ENCODE measurements at regions not wholly inside any gene's neighbourhood (a gene's known extent, or its start where the extent isn't known, plus 50 kb on each side); places are given as distances from the start of the nearest gene placed in this dataset.

DNA sequence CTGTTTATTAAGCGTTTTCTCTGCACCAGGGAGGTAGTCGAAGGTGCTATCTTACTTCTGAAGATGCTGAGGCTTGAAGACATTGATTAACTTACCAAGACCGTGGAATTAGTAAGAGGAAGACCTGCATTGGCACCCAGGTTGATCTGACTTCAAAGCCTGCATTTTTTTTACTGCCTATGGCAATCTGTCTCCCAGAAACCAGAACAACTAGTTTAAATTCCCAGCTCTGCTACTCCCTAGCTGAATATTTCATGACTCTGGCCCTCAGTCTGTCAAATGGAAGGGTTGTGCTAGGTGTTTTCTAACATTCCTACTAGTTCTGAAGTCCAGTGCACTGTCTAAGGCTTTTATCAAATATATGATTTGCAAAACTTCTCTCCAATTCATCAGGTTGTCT, 52.0 kb upstream of the GRAMD1B start:
- TF ChIP-seq POLR2AphosphoS5 (IDR thresholded peaks at IDR 0.05; ENCODE audit: low read depth, low read length) (no peak), FOXP2 (optimal IDR thresholded peaks at IDR 0.05; ENCODE audit: borderline replicate concordance, extremely low read depth, extremely low read length, insufficient read depth) (no peak), SIN3A (IDR thresholded peaks at IDR 0.05; ENCODE audit: borderline replicate concordance, insufficient read depth, low read length) (no peak), TAF1 (IDR thresholded peaks at IDR 0.05; ENCODE audit: borderline replicate concordance, insufficient read depth, low read length) (no peak)
- TF ChIP-seq, protein P1, sequence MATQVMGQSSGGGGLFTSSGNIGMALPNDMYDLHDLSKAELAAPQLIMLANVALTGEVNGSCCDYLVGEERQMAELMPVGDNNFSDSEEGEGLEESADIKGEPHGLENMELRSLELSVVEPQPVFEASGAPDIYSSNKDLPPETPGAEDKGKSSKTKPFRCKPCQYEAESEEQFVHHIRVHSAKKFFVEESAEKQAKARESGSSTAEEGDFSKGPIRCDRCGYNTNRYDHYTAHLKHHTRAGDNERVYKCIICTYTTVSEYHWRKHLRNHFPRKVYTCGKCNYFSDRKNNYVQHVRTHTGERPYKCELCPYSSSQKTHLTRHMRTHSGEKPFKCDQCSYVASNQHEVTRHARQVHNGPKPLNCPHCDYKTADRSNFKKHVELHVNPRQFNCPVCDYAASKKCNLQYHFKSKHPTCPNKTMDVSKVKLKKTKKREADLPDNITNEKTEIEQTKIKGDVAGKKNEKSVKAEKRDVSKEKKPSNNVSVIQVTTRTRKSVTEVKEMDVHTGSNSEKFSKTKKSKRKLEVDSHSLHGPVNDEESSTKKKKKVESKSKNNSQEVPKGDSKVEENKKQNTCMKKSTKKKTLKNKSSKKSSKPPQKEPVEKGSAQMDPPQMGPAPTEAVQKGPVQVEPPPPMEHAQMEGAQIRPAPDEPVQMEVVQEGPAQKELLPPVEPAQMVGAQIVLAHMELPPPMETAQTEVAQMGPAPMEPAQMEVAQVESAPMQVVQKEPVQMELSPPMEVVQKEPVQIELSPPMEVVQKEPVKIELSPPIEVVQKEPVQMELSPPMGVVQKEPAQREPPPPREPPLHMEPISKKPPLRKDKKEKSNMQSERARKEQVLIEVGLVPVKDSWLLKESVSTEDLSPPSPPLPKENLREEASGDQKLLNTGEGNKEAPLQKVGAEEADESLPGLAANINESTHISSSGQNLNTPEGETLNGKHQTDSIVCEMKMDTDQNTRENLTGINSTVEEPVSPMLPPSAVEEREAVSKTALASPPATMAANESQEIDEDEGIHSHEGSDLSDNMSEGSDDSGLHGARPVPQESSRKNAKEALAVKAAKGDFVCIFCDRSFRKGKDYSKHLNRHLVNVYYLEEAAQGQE (IDR thresholded peaks at IDR 0.05; ENCODE audit: insufficient read depth in 1 of 2, low read depth in 2 of 2, low read length in 2 of 2) = no peak

DNA sequence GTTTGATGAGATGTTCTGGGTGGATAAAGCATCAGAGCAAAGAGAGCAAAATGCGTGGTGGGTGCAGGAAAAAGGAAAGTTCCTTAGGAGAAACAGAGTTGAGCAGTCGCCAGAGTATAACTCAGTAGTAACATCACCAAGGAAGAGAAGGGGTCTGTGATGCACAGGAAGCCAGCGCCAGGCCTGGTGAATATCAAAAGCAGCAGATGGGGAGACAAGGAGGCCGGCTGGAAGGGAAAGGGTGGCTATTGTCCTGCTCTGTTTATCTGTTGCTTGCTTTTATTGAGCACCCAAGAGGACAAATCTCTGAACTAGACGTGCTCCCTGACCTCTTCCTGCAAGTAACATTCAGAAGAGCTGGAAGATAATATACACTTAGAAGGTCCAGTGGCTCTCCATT, 52.7 kb upstream of the GRAMD1B start:
- TF ChIP-seq SIN3A (IDR thresholded peaks at IDR 0.05; ENCODE audit: borderline replicate concordance, insufficient read depth, low read length) (no peak), TAF1 (IDR thresholded peaks at IDR 0.05; ENCODE audit: borderline replicate concordance, insufficient read depth, low read length) (no peak), POLR2AphosphoS5 (IDR thresholded peaks at IDR 0.05; ENCODE audit: low read depth, low read length) (no peak), FOXP2 (optimal IDR thresholded peaks at IDR 0.05; ENCODE audit: borderline replicate concordance, extremely low read depth, extremely low read length, insufficient read depth) (no peak)
- TF ChIP-seq, protein P1 (IDR thresholded peaks at IDR 0.05; ENCODE audit: insufficient read depth in 1 of 2, low read depth in 2 of 2, low read length in 2 of 2) = no peak

GRCh38 chr11:123375832-123376231, 54.2 kb upstream of the GRAMD1B start:
- TF ChIP-seq FOXP2 (optimal IDR thresholded peaks at IDR 0.05; ENCODE audit: borderline replicate concordance, extremely low read depth, extremely low read length, insufficient read depth) = no peak

- TF ChIP-seq TAF1 (IDR thresholded peaks at IDR 0.05; ENCODE audit: borderline replicate concordance, insufficient read depth, low read length) (no peak), SIN3A (IDR thresholded peaks at IDR 0.05; ENCODE audit: borderline replicate concordance, insufficient read depth, low read length) (no peak), FOXP2 (optimal IDR thresholded peaks at IDR 0.05; ENCODE audit: borderline replicate concordance, extremely low read depth, extremely low read length, insufficient read depth) (no peak), POLR2AphosphoS5 (IDR thresholded peaks at IDR 0.05; ENCODE audit: low read depth, low read length) (no peak)
- TF ChIP-seq, protein P1 (IDR thresholded peaks at IDR 0.05; ENCODE audit: insufficient read depth in 1 of 2, low read depth in 2 of 2, low read length in 2 of 2) = no peak
Observed at GRCh38 chr11:123374622-123374968, 55.5 kb upstream of the GRAMD1B start.

GRCh38 chr11:123373754-123374621, 56.1 kb upstream of the GRAMD1B start:
- TF ChIP-seq FOXP2 (optimal IDR thresholded peaks at IDR 0.05; ENCODE audit: borderline replicate concordance, extremely low read depth, extremely low read length, insufficient read depth) (no peak), TAF1 (IDR thresholded peaks at IDR 0.05; ENCODE audit: borderline replicate concordance, insufficient read depth, low read length) (no peak), SIN3A (IDR thresholded peaks at IDR 0.05; ENCODE audit: borderline replicate concordance, insufficient read depth, low read length) (no peak), POLR2AphosphoS5 (IDR thresholded peaks at IDR 0.05; ENCODE audit: low read depth, low read length) (no peak)
- TF ChIP-seq, protein P1 (IDR thresholded peaks at IDR 0.05; ENCODE audit: insufficient read depth in 1 of 2, low read depth in 2 of 2, low read length in 2 of 2) = no peak

Data from PFSK-1 (cell line).